Esophagus muscularis mucosa (tissue), 3 donors: ENCODE measurements at regions not wholly inside any gene's neighbourhood (a gene's known extent, or its start where the extent isn't known, plus 50 kb on each side); places are given as distances from the start of the nearest gene placed in this dataset.

Source experiments
- POLR2A ChIP-seq: fragments of 450-650 bp; IDR thresholded peaks from one replicate; pipeline ENCODE4 v1.6.1; 2017; ENCODE audit warnings: antibody characterized with exemption, moderate library complexity, mild to moderate bottlenecking, low read depth
- TF ChIP-seq, protein P1 (sequence below), 3 experiments: fragments of 200-600 bp in 2 of 3; fragments of 450-650 bp in 1 of 3; sonication (generic) in 2 of 3; IDR thresholded peaks; one replicate each; pipeline ENCODE4 v1.5.1; 2017 to 2019; ENCODE audit warnings: antibody characterized with exemption in 3 of 3, mild to moderate bottlenecking in 2 of 3, moderate library complexity in 1 of 3

GRCh38 chr1:69175053-69175452, 392.7 kb upstream of the LRRC7 start:
- no peak for TF ChIP-seq POLR2A
- TF ChIP-seq, protein P1, sequence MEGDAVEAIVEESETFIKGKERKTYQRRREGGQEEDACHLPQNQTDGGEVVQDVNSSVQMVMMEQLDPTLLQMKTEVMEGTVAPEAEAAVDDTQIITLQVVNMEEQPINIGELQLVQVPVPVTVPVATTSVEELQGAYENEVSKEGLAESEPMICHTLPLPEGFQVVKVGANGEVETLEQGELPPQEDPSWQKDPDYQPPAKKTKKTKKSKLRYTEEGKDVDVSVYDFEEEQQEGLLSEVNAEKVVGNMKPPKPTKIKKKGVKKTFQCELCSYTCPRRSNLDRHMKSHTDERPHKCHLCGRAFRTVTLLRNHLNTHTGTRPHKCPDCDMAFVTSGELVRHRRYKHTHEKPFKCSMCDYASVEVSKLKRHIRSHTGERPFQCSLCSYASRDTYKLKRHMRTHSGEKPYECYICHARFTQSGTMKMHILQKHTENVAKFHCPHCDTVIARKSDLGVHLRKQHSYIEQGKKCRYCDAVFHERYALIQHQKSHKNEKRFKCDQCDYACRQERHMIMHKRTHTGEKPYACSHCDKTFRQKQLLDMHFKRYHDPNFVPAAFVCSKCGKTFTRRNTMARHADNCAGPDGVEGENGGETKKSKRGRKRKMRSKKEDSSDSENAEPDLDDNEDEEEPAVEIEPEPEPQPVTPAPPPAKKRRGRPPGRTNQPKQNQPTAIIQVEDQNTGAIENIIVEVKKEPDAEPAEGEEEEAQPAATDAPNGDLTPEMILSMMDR (IDR thresholded peaks at IDR 0.05), result no peak
